ENCODE measurements at regions not wholly inside any gene's neighbourhood (a gene's known extent, or its start where the extent isn't known, plus 50 kb on each side); places are given as distances from the start of the nearest gene placed in this dataset.

DNA sequence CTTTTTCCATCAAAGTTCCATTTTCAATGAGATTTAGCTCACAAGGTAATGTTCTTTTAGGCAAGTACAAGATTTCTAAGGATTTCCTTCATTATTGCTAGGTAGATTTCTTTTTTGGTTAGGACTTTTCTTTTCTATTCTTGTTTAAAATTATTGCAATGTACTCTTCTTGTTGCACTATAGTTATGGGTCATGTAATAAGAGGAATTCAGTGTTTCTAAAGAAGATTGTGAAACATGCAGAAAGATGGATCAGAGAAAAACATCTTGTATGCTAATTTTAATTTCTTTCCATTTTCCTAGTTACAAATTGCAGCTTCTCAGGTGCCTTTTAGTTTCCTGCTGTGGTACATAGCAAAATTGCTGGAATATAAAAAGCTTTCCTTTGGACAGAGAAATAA is 56.1 kb downstream of the BTG1 start:
- Histone ChIP-seq H3K36me3 (no peaks in the 10 kb centered on the region), H3K9me3 (no peaks in the 10 kb centered on the region), H3K4me3 (no peak overlapping the region), H3K27ac (no peak overlapping the region), H3K27me3 (no peaks in the 10 kb centered on the region), H3K4me1 (no peaks in the 10 kb centered on the region)
- no peak for TF ChIP-seq CTCF (IDR thresholded peaks at IDR 0.05)
- no peak for DNase-seq (ENCODE audit: low spot score)

GRCh38 chr12:92088805-92089204 is 56.8 kb downstream of the BTG1 start:
- Histone ChIP-seq H3K4me1 (no peaks in the 10 kb centered on the region), H3K27me3 (no peaks in the 10 kb centered on the region), H3K9me3 (no peaks in the 10 kb centered on the region), H3K27ac (no peak overlapping the region), H3K4me3 (no peak overlapping the region), H3K36me3 (no peaks in the 10 kb centered on the region)
- TF ChIP-seq CTCF (IDR thresholded peaks at IDR 0.05), result no peak
- DNase-seq (ENCODE audit: low spot score), result no peak

GRCh38 chr12:92085736-92086040 is 60.0 kb downstream of the BTG1 start:
- no peak for TF ChIP-seq CTCF (IDR thresholded peaks at IDR 0.05)
- Histone ChIP-seq H3K36me3 (no peaks in the 10 kb centered on the region), H3K27me3 (no peaks in the 10 kb centered on the region), H3K27ac (no peak overlapping the region), H3K4me1 (no peaks in the 10 kb centered on the region), H3K9me3 (no peaks in the 10 kb centered on the region), H3K4me3 (no peak overlapping the region)
- DNase-seq (ENCODE audit: low spot score), result no peak

GRCh38 chr12:92085040-92085735 is 60.5 kb downstream of the BTG1 start:
- DNase-seq (ENCODE audit: low spot score), result no peak
- Histone ChIP-seq H3K4me3 (no peak overlapping the region), H3K27ac (no peak overlapping the region), H3K36me3 (no peaks in the 10 kb centered on the region), H3K27me3 (no peaks in the 10 kb centered on the region), H3K4me1 (no peaks in the 10 kb centered on the region), H3K9me3 (no peaks in the 10 kb centered on the region)
- no peak for TF ChIP-seq CTCF (IDR thresholded peaks at IDR 0.05)

- Histone ChIP-seq H3K27ac (peak overlapping the region in 1 of 2 donors; percentile 79), H3K27me3 (no peaks in the 10 kb centered on the region), H3K4me3 (no peak overlapping the region), H3K36me3 (no peaks in the 10 kb centered on the region), H3K9me3 (no peaks in the 10 kb centered on the region), H3K4me1 (peaks cover 0 to 28% of the 10 kb centered on the region in 2 donors)
- no peak for TF ChIP-seq CTCF (IDR thresholded peaks at IDR 0.05)
- DNase-seq (ENCODE audit: low spot score), result no peak
These were observed 64.7 kb downstream of the BTG1 start for GRCh38 chr12:92080911-92081285.

DNA sequence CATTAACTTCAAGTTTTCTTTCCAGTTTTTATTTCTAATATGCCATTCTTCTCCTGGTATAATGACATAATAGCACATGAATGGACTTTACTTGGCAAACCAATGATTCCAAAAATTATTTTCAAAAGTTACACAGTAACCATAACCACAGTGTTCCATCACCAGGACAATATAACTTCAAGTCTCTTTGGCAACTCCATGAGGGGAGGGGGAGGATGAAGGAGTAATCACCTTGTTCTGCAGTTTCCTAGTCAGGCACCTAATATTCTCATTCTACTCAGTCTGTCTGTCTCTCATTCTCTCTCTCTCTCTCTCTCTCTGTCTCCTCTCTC is 66.6 kb downstream of the BTG1 start:
- Histone ChIP-seq H3K27me3 (no peaks in the 10 kb centered on the region), H3K4me3 (no peak overlapping the region), H3K4me1 (peaks cover 0 to 42% of the 10 kb centered on the region in 2 donors), H3K9me3 (no peaks in the 10 kb centered on the region), H3K27ac (peak overlapping the region in 1 of 2 donors; percentile 79), H3K36me3 (no peaks in the 10 kb centered on the region)
- DNase-seq (ENCODE audit: low spot score), result no peak
- TF ChIP-seq CTCF (IDR thresholded peaks at IDR 0.05), result no peak

Measured in right atrium auricular region (tissue), 2 donors.